ENCODE measurements at regions not wholly inside any gene's neighbourhood (a gene's known extent, or its start where the extent isn't known, plus 50 kb on each side); places are given as distances from the start of the nearest gene placed in this dataset.

DNA sequence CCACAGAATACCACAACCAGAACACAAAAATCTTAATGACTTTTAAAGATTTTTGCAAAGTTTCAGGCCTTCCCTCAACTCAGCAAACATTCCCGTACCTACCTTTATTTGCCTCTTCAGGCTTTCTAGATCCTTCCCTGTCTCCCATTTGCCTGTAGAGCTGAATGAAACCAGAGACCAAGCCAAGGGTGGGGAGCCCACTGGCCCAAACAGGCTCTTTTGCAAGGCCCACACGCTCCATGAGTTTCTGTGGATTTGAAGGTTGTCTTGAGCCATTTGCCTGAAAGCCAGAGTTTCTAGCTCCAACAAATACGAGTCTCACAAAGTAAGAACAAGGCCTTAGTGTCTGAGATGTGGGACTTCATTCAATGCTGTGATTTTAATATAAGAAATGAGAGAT is 107.8 kb downstream of the GAS1 start:
- no peaks in the 10 kb centered on the region for H3K27me3 ChIP-seq
- no peak overlapping the region for H3K4me3 ChIP-seq
- DNase-seq = no peak
- no peaks in the 10 kb centered on the region for H3K36me3 ChIP-seq
- H3K9me3 ChIP-seq = no peaks in the 10 kb centered on the region

DNA sequence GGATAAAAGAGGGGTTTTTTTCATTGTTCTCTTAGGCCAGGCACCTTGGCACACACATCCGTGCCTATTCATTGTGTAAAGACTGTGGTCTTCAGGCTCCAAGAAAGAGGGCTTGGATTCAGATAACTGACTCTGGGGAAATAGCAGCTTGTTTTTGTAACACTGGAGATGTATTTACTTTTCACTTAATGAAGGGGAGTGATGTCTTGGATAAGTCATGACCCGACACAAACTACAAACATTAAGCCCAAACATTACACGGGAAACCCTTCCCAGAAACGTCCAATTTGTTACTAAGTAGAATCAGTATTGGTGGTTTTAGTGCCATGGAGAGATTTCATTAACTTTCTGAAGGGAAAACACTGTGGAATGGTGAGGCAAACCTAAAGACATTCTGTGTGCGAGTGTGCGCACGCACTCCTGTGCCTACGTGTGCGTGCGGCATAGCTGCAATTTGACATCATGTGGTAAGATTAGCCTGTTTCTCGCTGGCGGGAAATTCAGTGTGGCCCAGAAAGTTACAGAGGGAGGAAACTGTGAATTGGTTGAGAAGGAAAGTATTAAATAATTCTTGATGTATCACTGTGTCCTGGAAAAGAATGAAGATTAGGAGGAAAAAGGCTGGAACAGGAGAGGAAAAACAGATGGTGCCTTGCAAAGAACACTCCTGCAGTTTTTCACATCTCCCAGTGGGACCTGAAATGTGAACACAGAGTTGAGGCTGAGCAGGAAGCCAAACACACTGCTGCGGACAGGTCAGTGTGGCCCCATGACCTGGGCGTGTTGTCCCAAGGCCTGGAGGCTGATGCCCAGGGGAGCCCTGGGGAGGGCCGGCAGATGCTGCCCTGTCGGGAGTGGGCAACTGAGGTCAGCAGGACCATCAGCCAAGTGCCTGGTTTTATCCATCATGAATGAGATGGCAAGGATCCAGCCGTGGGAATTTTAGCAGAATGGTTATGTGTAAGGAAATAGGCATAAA is 108.5 kb downstream of the GAS1 start:
- Histone ChIP-seq H3K9me3 (no peaks in the 10 kb centered on the region), H3K36me3 (no peaks in the 10 kb centered on the region)
- DNase-seq = no peak

DNA sequence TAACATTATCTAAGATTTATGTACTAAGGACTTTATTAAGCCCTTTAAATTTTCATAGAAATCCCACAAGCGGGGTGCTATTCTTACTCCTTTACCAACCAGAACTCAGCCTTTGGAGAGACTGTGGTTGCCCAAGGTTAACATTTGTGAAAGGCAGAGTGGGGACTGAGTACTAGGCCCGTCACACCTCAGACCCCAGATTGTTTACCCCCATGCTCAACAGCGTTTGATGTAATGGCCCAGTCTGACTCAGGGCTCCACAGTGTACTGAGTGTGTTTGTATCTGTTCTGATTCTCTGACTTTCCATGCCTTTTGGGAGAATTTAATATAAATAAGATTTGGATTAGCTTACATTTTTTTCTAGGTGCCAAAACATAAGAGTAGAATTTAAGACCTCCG is 110.0 kb downstream of the GAS1 start:
- H3K9me3 ChIP-seq = no peaks in the 10 kb centered on the region
- H3K36me3 ChIP-seq = no peaks in the 10 kb centered on the region
- no peak for DNase-seq
- no peaks in the 10 kb centered on the region for H3K27me3 ChIP-seq
- no peak overlapping the region for H3K4me3 ChIP-seq

More for the DNA sequence above, 108.5 kb downstream of the GAS1 start:
- Histone ChIP-seq H3K27me3 (no peaks in the 10 kb centered on the region), H3K4me3 (no peak overlapping the region)

DNA sequence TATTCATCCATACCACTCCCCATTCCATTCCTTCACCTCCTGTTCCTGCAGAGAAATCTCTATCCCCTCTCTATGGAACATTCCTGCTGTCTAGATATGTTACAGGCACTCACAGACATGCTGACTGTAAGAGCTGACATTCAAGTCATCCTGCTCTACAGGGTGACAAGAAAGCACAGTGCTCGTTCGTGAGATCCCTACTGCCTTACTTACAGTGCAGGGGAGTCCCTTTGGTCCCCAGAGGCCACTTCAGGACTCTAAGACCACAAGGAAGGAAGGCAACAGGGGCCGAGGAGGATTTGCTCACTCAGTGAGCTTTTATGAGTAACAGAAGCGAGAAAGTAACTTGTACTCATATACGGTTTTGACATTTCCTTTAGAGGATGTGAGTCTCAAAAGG is 110.5 kb downstream of the GAS1 start:
- Histone ChIP-seq H3K36me3 (no peaks in the 10 kb centered on the region), H3K4me3 (no peak overlapping the region), H3K27me3 (no peaks in the 10 kb centered on the region), H3K9me3 (no peaks in the 10 kb centered on the region)
- no peak for DNase-seq

DNA sequence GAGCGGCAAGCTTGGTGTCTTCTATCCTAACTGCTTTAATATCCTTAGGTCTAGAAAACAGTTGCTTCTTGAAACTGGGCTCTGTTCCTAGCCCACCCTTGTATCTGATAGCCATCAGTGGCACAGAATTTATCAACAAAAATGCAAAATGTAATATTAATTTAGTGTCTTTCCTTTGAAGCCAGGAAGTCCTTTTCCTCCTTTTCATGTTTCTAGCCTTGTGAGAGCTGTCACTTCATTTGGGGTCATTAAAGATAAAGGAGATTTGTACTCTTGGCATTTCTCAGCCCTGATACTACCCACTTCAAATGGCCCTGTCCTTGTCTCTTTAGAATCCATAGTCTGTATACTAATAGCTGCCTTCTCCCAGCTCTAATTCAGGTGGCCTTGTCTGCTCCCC is 111.0 kb downstream of the GAS1 start:
- Histone ChIP-seq H3K4me3 (no peak overlapping the region), H3K9me3 (no peaks in the 10 kb centered on the region), H3K36me3 (no peaks in the 10 kb centered on the region), H3K27me3 (no peaks in the 10 kb centered on the region)
- DNase-seq = no peak

DNA sequence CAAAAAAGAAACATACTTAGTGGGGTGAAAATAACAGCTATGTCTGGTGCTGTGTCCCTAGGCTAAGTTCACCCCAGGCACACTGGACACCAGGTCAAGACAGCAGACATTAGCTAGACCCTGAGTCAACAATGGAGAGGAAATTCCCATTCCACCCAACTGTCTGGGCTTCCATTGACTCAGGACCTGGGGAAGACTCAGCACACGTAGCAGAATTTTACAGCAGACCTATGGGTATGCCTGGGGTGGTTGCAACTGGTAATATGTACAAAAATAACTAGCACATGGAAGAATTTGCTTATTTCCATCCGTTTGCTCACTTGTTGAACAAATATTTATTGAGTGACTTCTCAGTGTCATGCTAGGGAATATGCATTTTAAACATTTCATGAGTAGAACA is 117.0 kb downstream of the GAS1 start:
- H3K4me3 ChIP-seq = no peak overlapping the region
- no peaks in the 10 kb centered on the region for H3K9me3 ChIP-seq
- no peaks in the 10 kb centered on the region for H3K36me3 ChIP-seq
- DNase-seq = no peak
- H3K27me3 ChIP-seq = no peaks in the 10 kb centered on the region

DNA sequence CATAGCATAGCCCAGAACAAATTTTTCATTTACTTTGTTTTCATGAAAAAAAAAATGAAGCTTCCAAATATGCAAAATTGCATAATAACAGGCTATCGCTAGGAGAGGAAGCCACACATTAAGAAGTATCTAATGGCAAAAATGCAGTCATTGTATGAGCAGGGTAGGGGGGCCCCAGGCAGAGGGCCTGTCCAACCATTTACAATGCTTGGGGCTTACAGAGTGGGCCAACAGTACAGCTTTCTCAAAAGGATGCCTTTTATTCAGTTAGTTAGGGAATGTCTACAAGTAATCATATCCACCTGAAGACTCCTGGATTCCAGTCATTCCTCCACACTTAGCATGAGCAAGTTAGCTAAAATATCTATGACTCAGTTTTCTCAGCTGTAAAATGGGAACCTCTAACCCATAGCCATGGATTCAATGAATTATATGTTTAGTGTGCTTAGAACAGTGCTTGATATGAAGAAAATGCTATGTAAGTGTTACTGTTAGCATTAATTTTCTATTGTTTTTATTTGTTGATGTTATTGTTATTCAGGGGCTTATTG is 117.7 kb downstream of the GAS1 start:
- DNase-seq = no peak
- no peak overlapping the region for H3K4me3 ChIP-seq

DNA sequence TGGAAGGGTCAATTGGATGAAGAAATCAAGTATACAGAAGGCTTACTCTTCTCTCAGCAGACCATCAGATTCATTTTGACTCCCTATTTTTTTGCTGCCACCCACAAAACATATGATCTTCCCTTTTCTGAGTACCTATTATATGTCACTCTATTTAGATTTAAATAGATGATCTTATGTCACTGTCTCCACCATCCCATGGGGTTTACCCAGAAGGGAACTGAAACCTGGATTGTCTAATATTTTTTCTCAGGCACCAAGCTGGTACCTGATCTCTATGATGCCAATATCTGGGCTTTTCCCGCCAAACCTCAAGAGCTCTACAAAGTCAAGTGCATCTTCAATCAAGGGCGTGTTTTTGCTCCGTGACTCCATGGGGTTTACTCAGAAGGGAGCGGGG is 118.7 kb downstream of the GAS1 start:
- no peaks in the 10 kb centered on the region for H3K27me3 ChIP-seq
- H3K36me3 ChIP-seq = no peaks in the 10 kb centered on the region
- H3K9me3 ChIP-seq = 0 out of 2 replicates have a peak, but pooled peaks cover 1% of the 10 kb centered on the region
- H3K4me3 ChIP-seq = no peak overlapping the region
- no peak for DNase-seq

More for the DNA sequence above, 117.7 kb downstream of the GAS1 start:
- Histone ChIP-seq H3K36me3 (no peaks in the 10 kb centered on the region), H3K9me3 (no peaks in the 10 kb centered on the region), H3K27me3 (no peaks in the 10 kb centered on the region)

DNA sequence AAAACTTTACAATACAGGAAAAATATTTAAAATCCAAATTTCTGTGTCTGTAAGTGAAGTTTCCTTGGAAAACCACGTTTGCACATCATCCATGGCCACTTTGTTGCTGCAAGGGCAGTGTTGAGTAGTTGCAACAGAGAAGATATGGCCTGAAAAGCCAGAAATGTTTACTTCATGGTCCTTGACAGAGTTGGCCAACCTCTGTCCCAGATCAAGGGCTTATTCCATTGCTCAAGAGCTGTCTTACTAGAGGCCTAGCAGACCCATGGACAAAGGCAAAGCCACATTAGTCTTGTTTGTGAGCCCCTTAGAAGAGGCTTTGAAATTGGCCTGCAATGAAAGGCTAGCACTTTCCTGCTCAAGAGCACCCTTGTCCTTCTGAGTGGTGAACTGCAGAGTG is 119.4 kb downstream of the GAS1 start:
- Histone ChIP-seq H3K9me3 (peaks cover 6% of the 10 kb centered on the region), H3K4me3 (no peak overlapping the region), H3K27me3 (no peaks in the 10 kb centered on the region), H3K36me3 (no peaks in the 10 kb centered on the region)
- DNase-seq = no peak

DNA sequence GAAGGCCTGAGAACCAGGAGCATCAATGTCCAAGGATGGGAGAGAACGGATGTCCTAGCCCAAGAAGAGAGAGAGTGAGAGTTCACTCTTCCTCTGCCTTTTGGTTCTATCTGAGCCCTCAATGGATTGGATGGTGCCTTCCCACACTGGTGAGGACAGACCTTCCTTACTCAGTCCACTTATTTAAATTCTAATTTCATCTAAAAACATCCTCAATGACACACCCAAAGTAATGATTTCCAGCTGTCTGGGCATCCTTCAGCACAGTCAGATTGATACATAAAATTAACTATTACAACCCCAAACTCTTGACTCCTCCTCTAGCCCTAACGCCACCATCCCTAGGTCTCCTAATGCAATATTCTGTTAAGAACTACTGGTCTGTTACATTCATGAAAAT is 122.0 kb downstream of the GAS1 start:
- no peak for DNase-seq
- Histone ChIP-seq H3K4me3 (no peak overlapping the region), H3K27me3 (no peaks in the 10 kb centered on the region)

DNA sequence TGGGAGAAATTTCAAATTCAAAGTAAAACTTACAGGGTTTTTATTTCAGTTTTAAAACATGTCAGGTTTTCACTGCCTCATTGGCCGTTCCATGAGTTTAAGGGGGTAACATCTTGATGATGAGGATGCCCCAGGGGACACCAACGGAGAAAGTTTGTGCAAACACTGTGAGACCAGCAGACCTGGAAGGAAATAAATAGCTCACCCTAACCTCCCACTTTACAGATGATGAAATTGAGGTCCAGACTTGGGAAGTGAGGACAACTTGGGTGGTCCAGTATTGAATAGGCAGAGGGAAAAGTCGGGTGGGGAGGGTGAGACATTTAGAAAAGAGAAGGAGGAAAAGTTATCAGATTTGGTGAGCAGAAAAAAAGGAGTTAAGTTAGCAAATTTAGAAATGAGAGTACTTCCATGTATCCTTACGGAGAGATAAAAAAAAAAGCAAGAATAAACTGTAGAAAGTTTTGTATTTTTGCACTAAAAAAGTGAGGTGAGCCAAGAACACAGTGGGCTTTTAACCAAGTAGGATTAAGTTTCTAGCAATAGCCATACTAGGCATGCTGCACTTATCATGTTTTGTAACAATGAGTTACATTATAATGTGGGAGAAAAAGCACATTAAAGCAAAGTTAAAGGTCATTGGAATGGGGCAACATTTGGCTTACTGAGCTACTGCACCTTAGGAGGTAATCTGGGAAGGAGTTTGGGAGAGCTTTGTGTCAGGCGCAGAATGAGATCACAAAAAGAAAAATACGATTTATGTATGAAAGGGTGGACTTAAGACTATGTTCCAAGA is 125.1 kb downstream of the GAS1 start:
- Histone ChIP-seq H3K9me3 (peaks cover 6% of the 10 kb centered on the region), H3K36me3 (no peaks in the 10 kb centered on the region), H3K27me3 (no peaks in the 10 kb centered on the region), H3K4me3 (no peak overlapping the region)
- no peak for DNase-seq

More for the DNA sequence above, 122.0 kb downstream of the GAS1 start:
- H3K9me3 ChIP-seq = peaks cover 6% of the 10 kb centered on the region
- H3K36me3 ChIP-seq = no peaks in the 10 kb centered on the region

DNA sequence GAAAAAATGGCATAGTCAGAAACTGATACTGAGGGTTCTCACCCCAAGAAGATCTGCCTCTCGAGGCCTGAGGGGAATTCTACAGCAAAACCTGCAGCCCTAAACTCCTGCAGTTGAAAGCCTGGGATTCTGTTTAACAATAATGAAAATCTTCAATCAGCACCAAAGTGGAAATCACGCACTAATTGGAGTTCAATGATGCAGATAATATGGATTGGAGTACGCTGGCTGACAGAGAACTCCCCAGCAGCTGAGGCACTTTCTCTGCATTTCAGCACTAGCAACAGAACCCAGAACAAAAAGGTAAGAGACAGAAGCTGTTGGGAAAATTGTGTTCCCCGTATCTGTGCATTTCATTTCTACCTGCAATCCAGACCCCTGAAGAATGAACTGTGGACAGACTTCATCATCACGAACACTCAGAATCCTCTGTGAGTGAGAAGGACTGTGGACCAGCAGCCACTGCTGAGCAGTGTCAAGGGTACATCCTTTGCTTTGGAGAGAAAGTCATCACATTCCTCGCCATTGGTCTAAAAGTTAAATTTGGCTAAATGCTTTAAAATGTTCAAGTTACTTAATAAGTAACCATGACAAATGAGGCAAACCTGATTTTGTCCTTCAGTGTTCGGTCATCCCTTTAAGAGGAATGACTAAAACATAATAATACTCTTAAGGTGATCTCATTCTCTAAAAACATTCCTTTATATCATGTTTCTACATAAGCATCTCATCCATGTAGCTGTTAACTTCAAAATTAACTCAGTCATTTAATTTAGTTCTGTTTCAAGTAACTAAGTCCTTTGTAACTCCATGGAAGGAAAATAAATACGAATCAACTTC is 126.1 kb downstream of the GAS1 start:
- Histone ChIP-seq H3K36me3 (no peaks in the 10 kb centered on the region), H3K9me3 (peaks cover 6% of the 10 kb centered on the region), H3K4me3 (no peak overlapping the region), H3K27me3 (no peaks in the 10 kb centered on the region)
- DNase-seq = no peak

DNA sequence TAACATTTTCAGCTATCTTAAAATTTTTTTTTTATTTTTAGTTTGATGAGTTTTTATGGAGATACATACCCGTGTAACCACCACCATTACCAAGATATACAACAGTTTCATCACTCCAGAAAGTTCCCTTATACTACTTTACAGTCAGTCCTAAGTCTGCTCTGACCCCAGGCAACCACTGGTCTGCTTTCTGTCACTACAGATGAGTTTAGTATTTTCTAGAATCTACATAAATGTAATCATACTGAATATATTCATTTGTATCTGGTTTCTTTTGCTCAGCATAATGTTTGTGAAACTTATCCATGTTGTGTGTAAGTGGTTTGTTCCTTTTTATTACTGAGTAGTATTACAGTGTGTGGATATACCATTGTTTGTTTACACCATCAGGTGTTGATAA is 127.8 kb downstream of the GAS1 start:
- Histone ChIP-seq H3K27me3 (no peaks in the 10 kb centered on the region), H3K36me3 (no peaks in the 10 kb centered on the region), H3K4me3 (no peak overlapping the region), H3K9me3 (peaks cover 6% of the 10 kb centered on the region)
- no peak for DNase-seq

DNA sequence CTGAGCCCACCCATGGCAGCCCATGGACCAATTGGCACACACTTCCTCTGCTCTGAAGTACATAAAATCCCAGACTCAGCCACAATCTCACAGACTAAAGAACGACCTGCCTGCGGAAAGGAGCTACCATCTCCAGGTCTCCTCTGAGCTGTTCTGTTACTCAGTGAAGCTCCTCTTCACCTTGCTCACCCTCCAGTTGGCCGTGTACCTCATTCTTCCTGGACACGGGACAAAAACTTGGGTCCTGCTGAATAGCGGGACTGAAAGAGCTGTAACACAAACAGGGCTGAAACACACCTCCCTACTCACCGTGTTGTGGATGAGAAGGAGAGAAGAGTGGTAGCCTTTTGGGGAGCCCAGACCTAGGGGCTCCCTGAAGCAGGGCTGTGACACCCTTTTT is 128.7 kb downstream of the GAS1 start:
- peaks cover 5% of the 10 kb centered on the region for H3K9me3 ChIP-seq
- H3K27me3 ChIP-seq = no peaks in the 10 kb centered on the region
- H3K36me3 ChIP-seq = no peaks in the 10 kb centered on the region
- no peak overlapping the region for H3K4me3 ChIP-seq
- DNase-seq = no peak

DNA sequence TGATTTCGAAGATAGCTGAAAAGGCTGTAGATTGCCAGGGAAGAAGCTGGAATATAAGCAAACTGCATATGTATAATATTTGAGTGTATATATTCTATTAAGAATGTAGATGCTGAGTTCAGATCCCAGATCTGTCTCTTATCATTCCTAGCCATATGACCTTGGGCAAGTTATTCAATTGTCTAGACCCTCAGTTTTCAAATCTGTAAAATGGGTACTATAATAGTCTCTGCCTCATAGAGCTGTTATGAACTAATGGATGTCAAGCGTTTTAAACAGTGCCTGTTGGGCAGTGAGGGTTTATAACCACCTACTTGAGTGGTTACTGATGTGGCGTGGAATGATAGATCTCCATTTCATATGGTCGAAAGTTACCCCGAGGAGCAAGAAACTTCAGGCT is 130.4 kb downstream of the GAS1 start:
- Histone ChIP-seq H3K36me3 (no peaks in the 10 kb centered on the region), H3K9me3 (no peaks in the 10 kb centered on the region; the same call in 1 of the 2 replicates), H3K27me3 (no peaks in the 10 kb centered on the region), H3K4me3 (no peak overlapping the region)
- no peak for DNase-seq

DNA sequence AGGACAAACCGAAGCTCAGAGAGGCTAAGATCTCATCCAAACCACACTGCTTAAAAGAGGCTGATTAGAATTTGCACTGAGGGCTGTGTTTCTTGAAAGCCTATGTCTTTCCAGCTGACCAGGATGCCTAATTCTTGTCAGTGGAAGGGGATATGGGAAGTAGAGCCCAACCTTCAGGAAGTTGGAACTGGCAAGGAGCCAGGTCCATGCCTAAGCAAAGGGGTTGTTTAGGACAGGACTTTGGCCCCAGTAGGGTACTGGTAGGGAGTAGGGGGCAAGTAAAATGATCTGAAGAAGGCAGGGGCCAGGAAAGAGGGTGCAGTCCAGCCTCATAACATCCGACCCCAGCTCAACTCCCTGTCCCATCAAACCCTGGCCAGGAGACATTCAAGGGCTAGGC is 130.9 kb downstream of the GAS1 start:
- no peaks in the 10 kb centered on the region for H3K36me3 ChIP-seq
- no peak for DNase-seq
- H3K9me3 ChIP-seq = no peaks in the 10 kb centered on the region; the same call in 1 of the 2 replicates
- no peak overlapping the region for H3K4me3 ChIP-seq
- H3K27me3 ChIP-seq = no peaks in the 10 kb centered on the region
